ENCODE measurements at regions not wholly inside any gene's neighbourhood (a gene's known extent, or its start where the extent isn't known, plus 50 kb on each side); places are given as distances from the start of the nearest gene placed in this dataset.
A peak's percentile ranks its signal among the peaks of the same experiment; 100 is the strongest.

DNA sequence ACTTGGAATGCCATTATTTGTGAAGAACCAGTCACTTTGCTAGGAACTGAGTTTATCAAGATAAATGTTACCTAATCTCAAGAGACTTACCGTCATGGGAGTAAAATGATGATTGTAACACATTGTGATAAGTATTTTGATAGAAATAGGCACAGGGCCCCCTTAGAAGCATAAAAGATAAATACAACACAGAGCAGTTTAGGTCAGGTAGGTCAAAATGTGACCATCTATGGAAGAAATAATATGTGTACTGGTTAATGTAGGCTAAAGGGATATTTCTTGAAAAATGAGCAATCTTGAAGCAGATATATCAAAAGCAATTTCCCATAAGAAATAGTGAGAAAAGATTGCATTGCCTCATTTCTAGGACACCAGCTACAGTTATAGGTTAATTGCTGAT, 1386.8 kb upstream of the ADGRL2 start:
- no peak for TF ChIP-seq SAP130 (CRISPR knock-in tag; IDR thresholded peaks at IDR 0.05; ENCODE audit: low read depth)
- no peak for TF ChIP-seq RBM22 (optimal IDR thresholded peaks at IDR 0.05; ENCODE audit: low read length)
- TF ChIP-seq, protein P1, sequence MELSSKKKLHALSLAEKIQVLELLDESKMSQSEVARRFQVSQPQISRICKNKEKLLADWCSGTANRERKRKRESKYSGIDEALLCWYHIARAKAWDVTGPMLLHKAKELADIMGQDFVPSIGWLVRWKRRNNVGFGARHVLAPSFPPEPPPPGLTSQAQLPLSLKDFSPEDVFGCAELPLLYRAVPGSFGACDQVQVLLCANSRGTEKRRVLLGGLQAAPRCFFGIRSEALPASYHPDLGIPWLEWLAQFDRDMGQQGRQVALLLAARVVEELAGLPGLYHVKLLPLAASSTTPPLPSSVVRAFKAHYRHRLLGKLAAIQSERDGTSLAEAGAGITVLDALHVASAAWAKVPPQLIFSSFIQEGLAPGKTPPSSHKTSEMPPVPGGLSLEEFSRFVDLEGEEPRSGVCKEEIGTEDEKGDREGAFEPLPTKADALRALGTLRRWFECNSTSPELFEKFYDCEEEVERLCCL (CRISPR knock-in tag; IDR thresholded peaks at IDR 0.05; ENCODE audit: borderline replicate concordance): no peak
- TF ChIP-seq KAT2B (IDR thresholded peaks at IDR 0.05; ENCODE audit: borderline replicate concordance, low read depth, low read length): no peak
- no peak for TF ChIP-seq ZNF746 (CRISPR knock-in tag; IDR thresholded peaks at IDR 0.05)
- TF ChIP-seq ZNF446 (CRISPR knock-in tag; IDR thresholded peaks at IDR 0.05): no peak
- ATAC-seq (no peak), DNase-seq (ENCODE audit: low spot score) (no peak), FAIRE-seq (no peak)
- Histone ChIP-seq H3K9me3 (ENCODE audit: low read length) (peaks cover 55% of the 10 kb centered on the region), H3K27me3 (ENCODE audit: control insufficient read depth in 1 of 2, insufficient read depth in 2 of 2, low read length in 2 of 2) (no peaks in the 10 kb centered on the region), H3K4me3 (replicated peaks in 1 of 3; ENCODE audit: insufficient read depth in 1 of 3, low read depth in 2 of 3, low read length in 3 of 3) (no peak overlapping the region), H3K79me2 (ENCODE audit: insufficient read depth, low read length) (no peaks in the 10 kb centered on the region), H3K4me1 (ENCODE audit: insufficient read depth, low read length) (no peaks in the 10 kb centered on the region), H3K27ac (ENCODE audit: extremely low read length, insufficient read depth, low read length) (no peak overlapping the region), H2AFZ (ENCODE audit: low read length) (no peak overlapping the region), H3K4me2 (ENCODE audit: low read depth, low read length) (no peak overlapping the region), H3K9ac (ENCODE audit: insufficient read depth, low read depth, low read length) (no peak overlapping the region), H4K20me1 (ENCODE audit: insufficient read depth, low read length) (no peaks in the 10 kb centered on the region), H3K36me3 (replicated peaks in 1 of 2; ENCODE audit: control insufficient read depth in 1 of 2, insufficient read depth in 2 of 2, low read length in 2 of 2) (no peaks in the 10 kb centered on the region)
- whole genome bisulfite sequencing (ENCODE audit: low lambda C conversion rate): 32% methylated on average over 1 of the region's 1 CpG
- intact Hi-C loops (cut with micrococcal nuclease; ENCODE audit: unreplicated experiment) (no loop called here), in situ Hi-C loops (cut with HindIII; ENCODE audit: extremely low pct_ligation_motif_present, low pct_unique_long_range_greater_than_20kb) (no loop called here)
- ChIA-PET POLR2A (no interaction called here), CTCF (ENCODE audit: low intra/inter-chr PET ratio, low total read pairs) (no interaction called here)
- BruUV-seq (replicated peaks): no TSS peak

DNA sequence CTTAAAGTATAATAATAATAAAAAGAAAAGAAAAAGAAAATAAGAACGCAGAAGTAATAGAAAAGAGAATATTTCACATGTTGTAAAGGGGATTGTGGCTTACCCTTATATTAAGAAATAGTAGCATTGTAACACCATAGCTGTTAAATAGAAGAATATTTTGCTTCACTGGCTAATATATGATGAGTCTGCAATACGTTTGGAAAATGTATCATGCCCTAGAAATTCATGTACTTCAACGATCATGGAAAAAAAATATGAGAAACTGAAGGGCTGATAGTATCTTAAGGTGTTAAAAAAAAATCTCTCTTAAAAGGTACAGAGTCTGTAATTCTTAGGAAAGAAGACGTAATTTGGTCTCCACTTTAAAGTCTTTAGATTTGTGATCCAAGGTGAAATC, 1390.5 kb upstream of the ADGRL2 start:
- TF ChIP-seq ZSCAN22 (CRISPR knock-in tag; IDR thresholded peaks at IDR 0.05) (no peak), GTF3A (CRISPR knock-in tag; conservative IDR thresholded peaks at IDR 0.05) (no peak), GATAD2A (CRISPR knock-in tag; IDR thresholded peaks at IDR 0.05) (no peak), MAFF (IDR thresholded peaks at IDR 0.05; ENCODE audit: low read depth, low read length) (peak; percentile 51), MAFK (conservative IDR thresholded peaks at IDR 0.05 in 1 of 2, IDR thresholded peaks at IDR 0.05 in 1 of 2; ENCODE audit: low read length in 2 of 2) (peak; percentile 28 to 62; a peak in 3 of 4 replicates), ZKSCAN5 (CRISPR knock-in tag; IDR thresholded peaks at IDR 0.05) (no peak)
- TF ChIP-seq, protein P2, sequence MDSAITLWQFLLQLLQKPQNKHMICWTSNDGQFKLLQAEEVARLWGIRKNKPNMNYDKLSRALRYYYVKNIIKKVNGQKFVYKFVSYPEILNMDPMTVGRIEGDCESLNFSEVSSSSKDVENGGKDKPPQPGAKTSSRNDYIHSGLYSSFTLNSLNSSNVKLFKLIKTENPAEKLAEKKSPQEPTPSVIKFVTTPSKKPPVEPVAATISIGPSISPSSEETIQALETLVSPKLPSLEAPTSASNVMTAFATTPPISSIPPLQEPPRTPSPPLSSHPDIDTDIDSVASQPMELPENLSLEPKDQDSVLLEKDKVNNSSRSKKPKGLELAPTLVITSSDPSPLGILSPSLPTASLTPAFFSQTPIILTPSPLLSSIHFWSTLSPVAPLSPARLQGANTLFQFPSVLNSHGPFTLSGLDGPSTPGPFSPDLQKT (CRISPR knock-in tag; IDR thresholded peaks at IDR 0.05; ENCODE audit: borderline replicate concordance): no peak
- intact Hi-C loops (cut with micrococcal nuclease; ENCODE audit: unreplicated experiment): no loop called here
- H4K20me1 ChIP-seq (ENCODE audit: insufficient read depth, low read length): no peaks in the 10 kb centered on the region
- POLR2A ChIA-PET: no interaction called here
- peaks cover 43% of the 10 kb centered on the region for H3K9me3 ChIP-seq (ENCODE audit: low read length)
- no peak overlapping the region for H3K4me3 ChIP-seq (replicated peaks in 1 of 3; ENCODE audit: insufficient read depth in 1 of 3, low read depth in 2 of 3, low read length in 3 of 3)
- H3K4me1 ChIP-seq (ENCODE audit: insufficient read depth, low read length): no peaks in the 10 kb centered on the region
- CTCF ChIA-PET (ENCODE audit: low intra/inter-chr PET ratio, low total read pairs): no interaction called here
- in situ Hi-C loops (cut with HindIII; ENCODE audit: extremely low pct_ligation_motif_present, low pct_unique_long_range_greater_than_20kb): no loop called here
- FAIRE-seq: no peak
- no peak for DNase-seq (ENCODE audit: low spot score)
- whole genome bisulfite sequencing (ENCODE audit: low lambda C conversion rate): 0% methylated on average over 4 of the region's 4 CpGs
- H3K36me3 ChIP-seq (replicated peaks in 1 of 2; ENCODE audit: control insufficient read depth in 1 of 2, insufficient read depth in 2 of 2, low read length in 2 of 2): no peaks in the 10 kb centered on the region
- no peaks in the 10 kb centered on the region for H3K79me2 ChIP-seq (ENCODE audit: insufficient read depth, low read length)
- no TSS peak for BruUV-seq (replicated peaks)
- no peak for ATAC-seq
- no peak overlapping the region for H3K27ac ChIP-seq (ENCODE audit: extremely low read length, insufficient read depth, low read length)
- H2AFZ ChIP-seq (ENCODE audit: low read length): no peak overlapping the region
- H3K27me3 ChIP-seq (ENCODE audit: control insufficient read depth in 1 of 2, insufficient read depth in 2 of 2, low read length in 2 of 2): no peaks in the 10 kb centered on the region
- H3K9ac ChIP-seq (ENCODE audit: insufficient read depth, low read depth, low read length): no peak overlapping the region
- H3K4me2 ChIP-seq (ENCODE audit: low read depth, low read length): no peak overlapping the region

Measured in HepG2 (cell line).